HUES6 (cell line): ENCODE measurements at regions not wholly inside any gene's neighbourhood (a gene's known extent, or its start where the extent isn't known, plus 50 kb on each side); places are given as distances from the start of the nearest gene placed in this dataset.

Experiments used
- H3K27ac ChIP-seq: 2 replicates; pipeline ENCODE4 v1.7.0; 2013; ENCODE audit warnings: low read depth, mild to moderate bottlenecking, low read length, inconsistent platforms
- H3K27me3 ChIP-seq: 2 replicates; pipeline ENCODE4 v1.6.1; 2013; ENCODE audit warnings: low read length; ENCODE audit not compliant: control insufficient read depth, insufficient read depth
- H3K36me3 ChIP-seq: 2 replicates; pipeline ENCODE4 v1.6.1; 2013; ENCODE audit warnings: low read length; ENCODE audit not compliant: control insufficient read depth, insufficient read depth
- H3K4me1 ChIP-seq: 2 replicates; pipeline ENCODE4 v1.6.1; 2013; ENCODE audit warnings: low read length; ENCODE audit not compliant: control insufficient read depth, insufficient read depth
- H3K4me3 ChIP-seq: 2 replicates; pipeline ENCODE4 v1.5.1; 2013; ENCODE audit warnings: low read depth, low read length
- H3K9ac ChIP-seq: one replicate; pipeline ENCODE4 v1.6.1; 2013; ENCODE audit warnings: mild to moderate bottlenecking, low read length
- H3K9me3 ChIP-seq: 2 replicates; pipeline ENCODE4 v1.6.1; 2013; ENCODE audit warnings: low read depth, low read length; ENCODE audit not compliant: control insufficient read depth, insufficient read depth

DNA sequence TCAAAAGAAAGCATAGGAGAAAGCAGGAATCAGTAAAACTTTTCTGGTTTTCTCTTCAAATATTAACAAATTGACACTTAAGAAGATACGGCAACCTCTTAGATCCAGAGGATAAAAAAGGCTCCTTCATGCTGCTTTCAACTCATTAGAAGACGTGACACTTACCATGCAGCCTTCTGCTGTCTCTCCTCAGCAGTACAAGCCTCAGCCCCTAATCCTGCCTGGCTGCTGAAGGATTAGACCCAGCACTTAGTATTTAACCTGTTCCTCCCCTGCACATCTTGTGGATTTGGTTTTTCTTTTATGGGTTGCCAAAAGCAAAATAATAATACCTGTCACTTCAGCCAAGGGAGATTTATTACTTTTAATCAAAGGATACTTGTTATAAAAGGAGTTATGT is 108.4 kb downstream of the LYZL1 start:
- peaks cover 22% of the 10 kb centered on the region for H3K9me3 ChIP-seq
- no peaks in the 10 kb centered on the region; the same call in 1 of the 2 replicates for H3K4me1 ChIP-seq

DNA sequence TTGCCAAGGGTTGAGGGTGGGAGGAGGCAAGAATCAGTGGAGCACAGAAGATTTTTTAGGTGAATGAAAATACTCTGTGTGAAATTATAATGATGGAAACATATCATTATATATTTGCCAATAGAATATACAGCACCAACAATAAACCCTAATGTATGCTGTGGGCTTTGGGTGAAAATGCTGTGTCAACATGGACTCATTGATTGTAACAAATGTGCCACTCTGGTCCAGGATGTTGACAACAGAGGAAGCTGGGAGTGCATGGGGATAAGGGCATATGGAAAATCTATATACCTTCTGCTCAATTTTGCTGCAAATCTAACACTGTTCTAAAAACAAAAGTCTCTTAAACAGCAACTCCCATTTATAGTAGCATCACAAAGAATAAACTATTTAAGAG is 114.3 kb downstream of the LYZL1 start:
- Histone ChIP-seq H3K9ac (no peak overlapping the region), H3K4me1 (no peaks in the 10 kb centered on the region), H3K36me3 (no peaks in the 10 kb centered on the region), H3K27ac (no peak overlapping the region), H3K4me3 (no peak overlapping the region), H3K9me3 (peaks cover 55% of the 10 kb centered on the region), H3K27me3 (no peaks in the 10 kb centered on the region)

More for the DNA sequence above, 108.4 kb downstream of the LYZL1 start:
- H3K36me3 ChIP-seq: no peaks in the 10 kb centered on the region
- H3K27ac ChIP-seq: no peak overlapping the region
- no peak overlapping the region for H3K4me3 ChIP-seq
- no peak overlapping the region for H3K9ac ChIP-seq
- no peaks in the 10 kb centered on the region for H3K27me3 ChIP-seq

DNA sequence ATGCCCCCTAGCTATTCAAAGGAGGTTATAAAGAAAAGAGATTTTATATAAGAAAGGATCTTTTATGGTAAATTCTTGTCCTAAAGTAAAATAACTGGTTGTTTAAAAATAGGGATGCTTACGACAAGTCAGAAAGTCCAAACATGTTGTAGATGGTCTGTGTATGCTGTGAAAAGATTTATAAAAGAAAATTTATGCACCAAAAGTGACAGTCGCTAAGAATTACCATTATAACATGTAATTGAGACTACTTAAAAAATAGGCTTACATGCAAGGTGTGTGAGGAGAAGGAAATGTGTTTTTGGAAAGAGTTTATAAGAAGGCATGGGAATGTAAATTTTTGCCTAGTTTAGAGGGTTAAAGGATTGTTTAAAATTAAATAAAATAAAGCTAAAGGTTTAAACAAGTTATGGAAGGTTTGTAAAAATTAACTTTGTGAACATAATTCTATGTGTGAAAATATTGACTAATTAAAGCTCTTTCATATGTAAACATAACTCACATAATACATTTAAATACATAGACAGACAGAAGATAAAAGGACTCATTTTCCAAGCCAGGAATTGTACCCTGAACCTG is 118.5 kb downstream of the LYZL1 start:
- Histone ChIP-seq H3K9me3 (peaks cover 49% of the 10 kb centered on the region), H3K27ac (no peak overlapping the region), H3K27me3 (no peaks in the 10 kb centered on the region), H3K4me1 (no peaks in the 10 kb centered on the region), H3K9ac (no peak overlapping the region), H3K36me3 (no peaks in the 10 kb centered on the region), H3K4me3 (no peak overlapping the region)
